ENCODE measurements at regions not wholly inside any gene's neighbourhood (a gene's known extent, or its start where the extent isn't known, plus 50 kb on each side); places are given as distances from the start of the nearest gene placed in this dataset.

- H3K36me3 Mint-ChIP-seq (ENCODE audit: low read depth, unreplicated experiment), result no peaks in the 10 kb centered on the region
- no peak for DNase-seq (ENCODE audit: low read depth)
- Histone ChIP-seq H3K4me2 (ENCODE audit: low read length) (no peak overlapping the region), H3K79me2 (ENCODE audit: insufficient read depth, low read length) (no peaks in the 10 kb centered on the region), H3K4me1 (ENCODE audit: insufficient read depth, low read length) (no peaks in the 10 kb centered on the region), H2AFZ (ENCODE audit: low read depth, low read length) (no peak overlapping the region), H4K20me1 (ENCODE audit: insufficient read depth, low read length) (no peaks in the 10 kb centered on the region), H3K36me3 (ENCODE audit: insufficient read depth, low read length) (no peaks in the 10 kb centered on the region), H3K4me3 (ENCODE audit: insufficient read depth, low read depth, low read length) (no peak overlapping the region), H3K27me3 (ENCODE audit: insufficient read depth, low read length) (no peaks in the 10 kb centered on the region), H3K9me3 (ENCODE audit: insufficient read depth, low read depth, low read length) (no peaks in the 10 kb centered on the region), H3K27ac (ENCODE audit: low read depth, low read length) (no peak overlapping the region), H3K9ac (ENCODE audit: low read length) (no peak overlapping the region)
- FAIRE-seq, result no peak
- no peaks in the 10 kb centered on the region for H3K27me3 Mint-ChIP-seq (ENCODE audit: low read depth, unreplicated experiment)
- H3K4me1 Mint-ChIP-seq (ENCODE audit: low read depth, unreplicated experiment), result peaks cover 23% of the 10 kb centered on the region
- no peak overlapping the region for H3K4me3 Mint-ChIP-seq (ENCODE audit: unreplicated experiment)
- TF ChIP-seq CTCF (IDR thresholded peaks at IDR 0.05; ENCODE audit: insufficient read depth, low read depth, low read length) (no peak), EZH2 (IDR thresholded peaks at IDR 0.05; ENCODE audit: insufficient read depth, low read length) (no peak)
- no peak overlapping the region for H3K27ac Mint-ChIP-seq (ENCODE audit: unreplicated experiment)
- no peaks in the 10 kb centered on the region for H3K9me3 Mint-ChIP-seq (ENCODE audit: unreplicated experiment)
Measured at GRCh38 chr1:183736343-183736742, 68.6 kb upstream of the RGL1 start.

- H3K4me3 Mint-ChIP-seq (ENCODE audit: unreplicated experiment), result no peak overlapping the region
- Histone ChIP-seq H3K9me3 (ENCODE audit: insufficient read depth, low read depth, low read length) (no peaks in the 10 kb centered on the region), H3K27me3 (ENCODE audit: insufficient read depth, low read length) (no peaks in the 10 kb centered on the region), H3K79me2 (ENCODE audit: insufficient read depth, low read length) (no peaks in the 10 kb centered on the region), H4K20me1 (ENCODE audit: insufficient read depth, low read length) (no peaks in the 10 kb centered on the region), H3K9ac (ENCODE audit: low read length) (no peak overlapping the region), H3K36me3 (ENCODE audit: insufficient read depth, low read length) (no peaks in the 10 kb centered on the region), H2AFZ (ENCODE audit: low read depth, low read length) (no peak overlapping the region), H3K4me3 (ENCODE audit: insufficient read depth, low read depth, low read length) (no peak overlapping the region), H3K4me2 (ENCODE audit: low read length) (no peak overlapping the region), H3K4me1 (ENCODE audit: insufficient read depth, low read length) (no peaks in the 10 kb centered on the region), H3K27ac (ENCODE audit: low read depth, low read length) (no peak overlapping the region)
- no peaks in the 10 kb centered on the region for H3K27me3 Mint-ChIP-seq (ENCODE audit: low read depth, unreplicated experiment)
- H3K9me3 Mint-ChIP-seq (ENCODE audit: unreplicated experiment), result no peaks in the 10 kb centered on the region
- FAIRE-seq, result peak; percentile 50
- H3K27ac Mint-ChIP-seq (ENCODE audit: unreplicated experiment), result peak overlapping the region; percentile 1
- peak; percentile 18 for DNase-seq (ENCODE audit: low read depth)
- no peak for TF ChIP-seq EZH2 (IDR thresholded peaks at IDR 0.05; ENCODE audit: insufficient read depth, low read length)
- no peak for TF ChIP-seq CTCF (IDR thresholded peaks at IDR 0.05; ENCODE audit: insufficient read depth, low read depth, low read length)
- no peaks in the 10 kb centered on the region for H3K36me3 Mint-ChIP-seq (ENCODE audit: low read depth, unreplicated experiment)
- H3K4me1 Mint-ChIP-seq (ENCODE audit: low read depth, unreplicated experiment), result peaks cover 23% of the 10 kb centered on the region
Measured at GRCh38 chr1:183735069-183735860, 69.7 kb upstream of the RGL1 start.

- H3K36me3 Mint-ChIP-seq (ENCODE audit: low read depth, unreplicated experiment), result no peaks in the 10 kb centered on the region
- Histone ChIP-seq H3K27ac (ENCODE audit: low read depth, low read length) (no peak overlapping the region), H3K9ac (ENCODE audit: low read length) (no peak overlapping the region), H3K9me3 (ENCODE audit: insufficient read depth, low read depth, low read length) (no peaks in the 10 kb centered on the region), H3K4me1 (ENCODE audit: insufficient read depth, low read length) (no peaks in the 10 kb centered on the region), H4K20me1 (ENCODE audit: insufficient read depth, low read length) (no peaks in the 10 kb centered on the region), H3K4me3 (ENCODE audit: insufficient read depth, low read depth, low read length) (no peak overlapping the region), H3K79me2 (ENCODE audit: insufficient read depth, low read length) (no peaks in the 10 kb centered on the region), H3K36me3 (ENCODE audit: insufficient read depth, low read length) (no peaks in the 10 kb centered on the region), H3K27me3 (ENCODE audit: insufficient read depth, low read length) (no peaks in the 10 kb centered on the region), H3K4me2 (ENCODE audit: low read length) (no peak overlapping the region), H2AFZ (ENCODE audit: low read depth, low read length) (no peak overlapping the region)
- no peak overlapping the region for H3K4me3 Mint-ChIP-seq (ENCODE audit: unreplicated experiment)
- H3K4me1 Mint-ChIP-seq (ENCODE audit: low read depth, unreplicated experiment), result peaks cover 23% of the 10 kb centered on the region
- FAIRE-seq (no peak), DNase-seq (ENCODE audit: low read depth) (peak; percentile 14)
- H3K27me3 Mint-ChIP-seq (ENCODE audit: low read depth, unreplicated experiment), result no peaks in the 10 kb centered on the region
- no peaks in the 10 kb centered on the region for H3K9me3 Mint-ChIP-seq (ENCODE audit: unreplicated experiment)
- H3K27ac Mint-ChIP-seq (ENCODE audit: unreplicated experiment), result peak overlapping the region; percentile 3
- TF ChIP-seq EZH2 (IDR thresholded peaks at IDR 0.05; ENCODE audit: insufficient read depth, low read length) (no peak), CTCF (IDR thresholded peaks at IDR 0.05; ENCODE audit: insufficient read depth, low read depth, low read length) (no peak)
Measured at GRCh38 chr1:183734543-183735036, 70.3 kb upstream of the RGL1 start.
